B cell (primary cell): ENCODE measurements at regions not wholly inside any gene's neighbourhood (a gene's known extent, or its start where the extent isn't known, plus 50 kb on each side); places are given as distances from the start of the nearest gene placed in this dataset.

Source experiments
- EZH2 ChIP-seq: IDR thresholded peaks from 2 replicates; pipeline ENCODE4 v1.6.1; 2012; ENCODE audit warnings: borderline replicate concordance, low read depth, mild to moderate bottlenecking, moderate library complexity, low read length; ENCODE audit not compliant: insufficient read depth, poor library complexity, severe bottlenecking
- TF ChIP-seq, protein P1 (sequence below): fragments of 200-600 bp; IDR thresholded peaks from one replicate; pipeline ENCODE4 v1.8.0; 2022; ENCODE audit warnings: antibody characterized with exemption, mild to moderate bottlenecking

DNA sequence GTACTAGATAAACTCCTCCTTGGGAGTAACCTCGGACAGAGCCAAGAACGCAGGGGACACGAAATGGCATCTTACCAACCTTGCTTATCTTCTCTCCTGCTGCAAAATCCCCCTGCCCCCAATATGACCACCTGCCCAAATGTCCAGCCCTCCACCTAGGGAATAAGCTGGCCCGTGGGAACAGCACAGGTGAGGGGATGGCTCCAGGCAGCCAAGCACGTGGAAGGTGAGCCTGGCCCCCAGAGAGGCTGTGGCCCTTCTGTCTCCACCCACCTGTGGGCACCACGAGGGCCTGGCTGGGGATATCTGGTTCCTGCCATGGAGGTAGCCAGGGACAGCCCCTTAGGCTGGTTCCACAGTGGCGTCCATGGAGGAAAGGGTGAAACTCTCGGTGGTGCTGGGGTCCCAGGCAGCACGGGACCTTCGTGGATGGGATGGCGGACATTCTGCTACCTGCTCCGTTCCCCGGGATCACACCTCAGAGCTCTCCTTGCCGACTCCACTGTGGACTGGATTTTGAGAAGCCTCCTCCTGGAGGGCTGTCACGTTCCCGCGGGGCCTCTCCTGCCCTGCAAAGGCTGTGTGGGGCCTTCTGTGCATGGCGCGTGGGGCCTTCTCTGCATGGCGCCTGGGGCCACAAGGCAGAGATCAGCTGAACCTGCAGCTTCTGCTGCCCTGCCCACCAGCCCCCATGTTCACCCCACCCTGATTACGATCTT, 388.5 kb upstream of the TNRC6C start:
- TF ChIP-seq, protein P1, sequence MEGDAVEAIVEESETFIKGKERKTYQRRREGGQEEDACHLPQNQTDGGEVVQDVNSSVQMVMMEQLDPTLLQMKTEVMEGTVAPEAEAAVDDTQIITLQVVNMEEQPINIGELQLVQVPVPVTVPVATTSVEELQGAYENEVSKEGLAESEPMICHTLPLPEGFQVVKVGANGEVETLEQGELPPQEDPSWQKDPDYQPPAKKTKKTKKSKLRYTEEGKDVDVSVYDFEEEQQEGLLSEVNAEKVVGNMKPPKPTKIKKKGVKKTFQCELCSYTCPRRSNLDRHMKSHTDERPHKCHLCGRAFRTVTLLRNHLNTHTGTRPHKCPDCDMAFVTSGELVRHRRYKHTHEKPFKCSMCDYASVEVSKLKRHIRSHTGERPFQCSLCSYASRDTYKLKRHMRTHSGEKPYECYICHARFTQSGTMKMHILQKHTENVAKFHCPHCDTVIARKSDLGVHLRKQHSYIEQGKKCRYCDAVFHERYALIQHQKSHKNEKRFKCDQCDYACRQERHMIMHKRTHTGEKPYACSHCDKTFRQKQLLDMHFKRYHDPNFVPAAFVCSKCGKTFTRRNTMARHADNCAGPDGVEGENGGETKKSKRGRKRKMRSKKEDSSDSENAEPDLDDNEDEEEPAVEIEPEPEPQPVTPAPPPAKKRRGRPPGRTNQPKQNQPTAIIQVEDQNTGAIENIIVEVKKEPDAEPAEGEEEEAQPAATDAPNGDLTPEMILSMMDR = no peak
- no peak for TF ChIP-seq EZH2
